GM21528 (cell line): ENCODE measurements at regions not wholly inside any gene's neighbourhood (a gene's known extent, or its start where the extent isn't known, plus 50 kb on each side); places are given as distances from the start of the nearest gene placed in this dataset.
"Not testable (repeated sequence)": the region's sequence is repeated elsewhere in the genome, so short reads cannot be mapped to it uniquely, and the experiment has no call there.

Experiments
- ATAC-seq: cut with Tn5 transposase; IDR thresholded peaks from one replicate; pipeline ENCODE4 v1.9.1; 2021; ENCODE audit warnings: mild to moderate bottlenecking, moderate library complexity; ENCODE audit not compliant: unreplicated experiment, low FRiP score

DNA sequence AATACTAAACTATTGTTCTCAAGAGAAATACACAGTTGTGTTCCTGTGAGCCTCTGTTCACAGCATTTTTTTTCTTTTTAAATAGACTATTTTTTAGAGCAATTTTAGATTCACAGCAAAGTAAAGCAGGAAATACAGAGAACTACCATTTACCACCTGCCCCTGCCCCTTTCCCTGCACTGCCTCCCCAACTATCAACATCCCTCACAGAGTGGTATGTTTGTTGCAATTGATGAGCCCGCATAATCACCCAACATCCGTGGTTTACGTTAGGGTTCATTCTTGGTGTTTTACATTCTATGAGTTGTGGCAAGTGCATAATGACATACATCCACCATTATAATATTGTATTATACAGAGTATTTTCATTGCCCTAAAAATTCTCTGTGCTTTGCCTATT is 71.6 kb upstream of the TNFAIP3 start:
- ATAC-seq: no peak

GRCh38 chr6:137798261-137798660 is 68.8 kb upstream of the TNFAIP3 start:
- no peak for ATAC-seq

GRCh38 chr6:137798846-137799245 is 68.2 kb upstream of the TNFAIP3 start:
- ATAC-seq: no peak

- ATAC-seq: peak; percentile 73
Measured at GRCh38 chr6:137799950-137800568, 67.0 kb upstream of the TNFAIP3 start.

DNA sequence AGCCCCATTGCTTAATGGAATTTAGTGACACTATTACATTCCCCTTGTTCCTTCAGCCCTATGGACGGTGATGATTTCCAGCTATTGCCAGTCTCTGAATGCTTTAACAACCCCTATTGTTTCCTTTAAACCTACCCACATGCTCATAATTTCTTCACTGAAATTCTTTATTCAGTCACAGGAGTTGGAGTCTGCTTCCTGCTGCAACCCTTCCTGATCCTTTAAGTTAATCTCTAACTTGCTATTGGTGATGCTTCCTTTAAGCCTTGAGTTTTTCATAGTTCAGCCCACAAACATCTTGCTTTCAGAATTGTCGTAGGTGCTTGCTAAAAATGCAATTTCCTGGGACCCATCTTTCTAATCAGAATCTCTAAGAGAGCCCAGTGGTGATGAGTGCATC is 66.3 kb upstream of the TNFAIP3 start:
- no peak for ATAC-seq

GRCh38 chr6:137801352-137802114 is 65.5 kb upstream of the TNFAIP3 start:
- ATAC-seq: no peak

DNA sequence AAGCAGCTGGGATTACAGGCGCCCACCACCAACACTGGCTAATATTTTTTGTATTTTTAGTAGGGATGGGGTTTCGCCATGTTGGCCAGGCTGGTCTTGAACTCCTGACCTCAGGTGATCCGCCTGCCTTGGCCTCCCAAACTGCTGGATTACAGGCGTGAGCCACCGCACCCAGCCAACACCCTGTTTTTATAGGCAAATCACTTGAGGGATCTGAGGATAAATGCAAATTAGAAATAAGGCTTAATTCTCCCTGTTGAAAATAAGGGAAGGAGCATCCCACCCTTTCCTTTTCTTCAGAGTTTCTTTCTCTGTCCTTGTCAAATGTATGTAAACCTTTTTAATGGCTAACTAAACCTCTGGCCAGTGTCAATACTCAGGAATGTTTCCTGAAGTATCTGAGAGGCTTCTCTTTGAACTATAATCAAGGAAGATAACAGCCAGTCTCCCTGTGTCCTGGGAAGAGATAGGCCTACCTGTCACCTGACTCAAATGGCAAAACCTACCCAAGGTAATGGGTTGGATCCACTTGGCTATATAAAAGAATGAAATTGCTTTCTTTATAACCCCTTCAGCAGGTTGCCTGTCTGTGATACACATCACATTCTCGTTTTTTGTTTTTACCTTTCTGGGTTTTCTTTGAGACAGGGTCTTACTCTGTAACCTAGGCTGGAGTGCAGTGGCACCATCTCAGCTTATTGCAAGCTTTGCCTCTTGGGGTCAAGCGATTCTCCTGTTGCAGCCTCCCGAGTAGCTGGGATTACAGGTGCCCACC is 64.5 kb upstream of the TNFAIP3 start:
- no peak for ATAC-seq

GRCh38 chr6:137804637-137805036 is 62.4 kb upstream of the TNFAIP3 start:
- ATAC-seq: no peak

DNA sequence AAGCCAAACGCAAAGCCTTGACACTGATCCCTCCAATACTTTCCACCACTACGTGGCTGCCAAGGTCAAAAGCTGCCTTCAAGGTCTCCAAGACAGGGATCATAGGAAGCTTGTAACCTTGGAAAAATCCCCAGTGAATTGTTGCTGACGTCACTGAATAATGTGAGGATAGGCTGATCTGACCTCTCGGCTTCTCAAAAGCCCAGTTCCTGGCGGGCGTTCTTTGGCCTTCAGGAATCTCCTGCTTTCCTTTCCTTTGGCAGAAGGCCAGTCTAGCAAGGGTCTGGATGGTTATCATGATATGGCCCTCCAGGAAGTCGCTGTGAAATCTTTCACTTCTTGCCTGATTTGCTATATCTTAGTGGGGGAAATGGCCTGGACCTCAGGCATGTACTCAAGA is 61.4 kb upstream of the TNFAIP3 start:
- ATAC-seq: no peak

DNA sequence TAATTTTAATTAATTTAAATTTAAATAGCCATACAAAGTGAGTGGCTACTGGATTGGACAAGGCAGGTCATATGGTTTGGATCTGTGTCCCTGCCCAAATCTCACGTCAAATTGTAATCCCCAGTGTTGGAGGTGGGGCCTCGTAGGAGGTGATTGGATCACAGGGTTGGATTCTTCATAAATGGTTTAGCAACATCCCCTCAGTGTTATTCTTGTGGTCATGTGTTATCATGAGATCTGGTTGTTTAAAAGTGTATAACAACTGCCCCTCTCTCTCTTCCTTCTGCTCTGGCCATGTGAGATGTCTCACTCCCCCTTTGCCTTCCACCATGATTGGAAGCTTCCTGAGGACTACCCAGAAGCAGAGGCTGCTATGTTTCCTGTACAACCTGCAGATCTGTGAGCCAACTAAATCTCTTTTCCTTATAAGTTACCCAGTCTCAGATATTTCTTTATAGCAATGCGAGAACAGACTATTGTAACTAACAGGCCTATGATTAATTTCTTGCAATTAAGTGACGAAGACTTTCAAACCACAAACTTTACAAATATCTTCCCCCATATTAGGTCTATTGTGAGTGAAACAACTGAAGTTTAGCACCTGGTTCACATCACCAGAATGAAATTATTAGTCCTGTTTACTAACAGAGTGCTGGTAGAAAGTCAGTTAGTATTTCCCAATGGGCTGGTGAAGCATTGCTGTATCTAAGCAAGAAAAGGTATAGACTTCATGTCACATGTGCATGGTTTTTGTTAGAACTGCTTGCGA is 60.0 kb upstream of the TNFAIP3 start:
- ATAC-seq: no peak

DNA sequence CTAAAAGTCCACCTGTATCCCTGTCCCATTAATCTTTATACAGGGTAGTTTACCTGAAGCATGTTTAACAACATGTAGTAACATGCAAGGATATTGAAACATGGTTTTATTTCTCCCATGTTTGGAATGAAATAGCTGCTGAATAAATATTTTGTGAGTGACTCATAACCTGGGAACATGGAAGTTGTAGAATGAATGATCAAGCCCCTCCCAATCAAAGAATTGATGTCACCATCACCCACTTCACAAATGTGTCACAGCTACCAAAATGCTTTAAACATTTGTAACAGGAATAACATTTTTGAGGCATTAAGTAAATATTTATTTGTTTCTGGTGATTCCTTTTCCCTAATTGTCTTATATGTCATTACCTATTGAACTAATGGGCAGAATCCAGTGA is 58.9 kb upstream of the TNFAIP3 start:
- no peak for ATAC-seq

DNA sequence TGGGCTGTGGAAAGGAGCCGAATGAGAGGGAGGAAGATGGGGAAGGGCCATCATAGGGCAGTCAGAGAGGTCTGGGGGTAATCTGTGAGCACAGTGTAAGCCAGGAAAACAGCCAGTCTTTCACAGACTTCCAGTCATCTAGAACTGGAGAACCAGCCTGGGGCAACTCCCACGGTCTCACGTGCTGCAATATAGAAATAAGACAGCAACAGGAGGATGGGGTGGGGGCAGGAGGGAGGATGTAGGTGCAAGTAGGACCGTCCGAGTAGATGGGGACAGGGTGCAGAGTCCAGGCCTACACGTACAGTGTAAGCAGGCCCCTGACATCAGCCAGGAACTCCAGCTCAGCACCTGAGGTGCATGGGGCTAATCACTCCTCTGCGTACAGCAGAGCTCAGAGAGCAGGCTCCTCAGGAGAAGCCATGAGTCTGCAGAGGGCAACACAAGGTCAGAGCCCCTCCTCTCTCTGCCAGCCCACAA is 58.2 kb upstream of the TNFAIP3 start:
- no peak for ATAC-seq

GRCh38 chr6:137809895-137810553 is 57.0 kb upstream of the TNFAIP3 start:
- ATAC-seq: not testable (repeated sequence)

DNA sequence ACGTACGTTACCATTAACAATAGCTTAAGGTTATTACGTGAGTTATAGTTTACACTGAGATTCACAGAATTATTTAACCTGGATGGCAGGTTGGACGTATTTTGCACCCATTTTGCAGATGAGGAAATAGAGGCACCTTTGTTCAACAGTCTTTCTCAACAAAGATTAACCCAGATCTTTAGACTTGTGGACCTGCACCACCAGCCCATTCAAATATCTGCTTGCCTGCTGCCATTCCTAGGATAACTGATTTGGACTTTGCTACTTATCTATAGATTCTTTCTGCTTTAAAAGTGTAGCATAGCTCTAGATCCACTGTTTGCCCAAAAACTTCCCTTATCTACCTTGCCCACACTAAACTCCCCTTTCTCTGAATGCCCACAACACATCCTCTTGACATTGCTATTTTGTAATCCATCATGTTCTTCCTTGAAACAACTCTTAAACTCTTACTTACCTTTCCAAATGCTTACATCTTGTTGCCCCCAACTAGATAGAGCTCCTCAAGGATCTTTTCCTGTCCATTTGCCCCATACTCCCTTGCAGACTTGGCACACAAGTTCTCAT is 56.4 kb upstream of the TNFAIP3 start:
- no peak for ATAC-seq

- peak; percentile 91 for ATAC-seq
Measured at GRCh38 chr6:137811121-137811915, 55.7 kb upstream of the TNFAIP3 start.

- no peak for ATAC-seq
Measured at GRCh38 chr6:137811916-137812553, 55.0 kb upstream of the TNFAIP3 start.

- no peak for ATAC-seq
Measured at GRCh38 chr6:137813308-137813970, 53.6 kb upstream of the TNFAIP3 start.

DNA sequence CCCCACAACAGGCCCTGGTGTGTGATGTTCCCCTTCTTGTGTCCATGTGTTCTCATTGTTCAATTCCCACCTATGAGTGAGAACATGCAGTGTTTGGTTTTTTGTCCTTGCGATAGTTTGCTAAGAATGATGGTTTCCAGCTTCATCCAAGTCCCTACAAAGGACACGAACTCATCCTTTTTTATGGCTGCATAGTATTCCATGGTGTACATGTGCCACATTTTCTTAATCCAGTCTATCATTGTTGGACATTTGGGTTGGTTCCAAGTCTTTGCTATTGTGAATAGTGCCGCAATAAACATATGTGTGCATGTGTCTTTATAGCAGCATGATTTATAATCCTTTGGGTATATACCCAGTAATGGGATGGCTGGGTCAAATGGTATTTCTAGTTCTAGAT is 53.0 kb upstream of the TNFAIP3 start:
- not testable (repeated sequence) for ATAC-seq
